ENCODE measurements at regions not wholly inside any gene's neighbourhood (a gene's known extent, or its start where the extent isn't known, plus 50 kb on each side); places are given as distances from the start of the nearest gene placed in this dataset.

DNA sequence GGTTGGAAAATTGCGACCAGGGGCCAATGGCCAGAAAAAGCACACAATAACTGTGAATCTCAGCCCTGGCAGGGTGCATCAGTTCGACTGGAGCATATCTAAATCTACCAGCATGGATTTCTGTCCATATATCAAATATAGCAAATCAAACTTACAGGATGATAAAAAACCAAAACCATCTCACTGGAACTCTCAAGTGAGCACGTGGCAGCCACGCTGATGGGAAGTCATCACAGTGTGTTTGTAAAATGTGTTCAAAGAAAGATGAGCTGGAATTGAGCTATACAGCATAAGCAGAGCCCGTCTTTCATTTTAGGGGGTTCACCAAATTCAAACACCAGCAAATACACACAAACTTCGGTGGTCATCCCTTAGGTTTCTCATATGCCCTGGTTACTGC lies 610.1 kb downstream of the AJAP1 start:
- TF ChIP-seq CTCF (IDR thresholded peaks at IDR 0.05) (no peak), POLR2A (IDR thresholded peaks at IDR 0.05) (no peak)
